CD4-positive, alpha-beta memory T cell (primary cell): ENCODE measurements at regions not wholly inside any gene's neighbourhood (a gene's known extent, or its start where the extent isn't known, plus 50 kb on each side); places are given as distances from the start of the nearest gene placed in this dataset.

ENCODE experiments used
- CTCF ChIA-PET: fragments of 350-600 bp; sonication (Branson Sonifier 250); formaldehyde crosslinking; loops from one replicate; lab custom pipeline; 2021; ENCODE audit warnings: inconsistent platforms; ENCODE audit not compliant: partially characterized antibody; lab: Charles Lee
- POLR2A ChIA-PET: fragments of 350-600 bp; sonication (Branson Sonifier 250); formaldehyde crosslinking; loops from one replicate; lab custom pipeline; 2021; ENCODE audit not compliant: partially characterized antibody; lab: Charles Lee
- DNase-seq, 5 donors: peaks; one replicate each; pipeline versions ENCODE4 v3.0.0 to v3.0.0-alpha.2; 2020 to 2022; ENCODE audit warnings: mixed read lengths in 1 of 5
- H3K27ac ChIP-seq: one replicate; pipeline ENCODE4 v1.7.0; 2013; ENCODE audit warnings: low read depth, low read length
- H3K27me3 ChIP-seq: 2 replicates; pipeline ENCODE4 v1.7.0; 2013; ENCODE audit warnings: mild to moderate bottlenecking, low read length, moderate library complexity; ENCODE audit not compliant: insufficient read depth
- H3K36me3 ChIP-seq: 2 replicates; pipeline ENCODE4 v1.7.0; 2013; ENCODE audit warnings: mild to moderate bottlenecking, low read length, moderate library complexity; ENCODE audit not compliant: insufficient read depth
- H3K4me1 ChIP-seq: 2 replicates; pipeline ENCODE4 v1.7.0; 2013; ENCODE audit warnings: mild to moderate bottlenecking, low read length, moderate library complexity; ENCODE audit not compliant: insufficient read depth
- H3K4me3 ChIP-seq, 2 donors: one replicate each; pipeline ENCODE4 v1.7.0; 2013; ENCODE audit warnings: low read length in 2 of 2, mild to moderate bottlenecking in 1 of 2
- H3K9me3 ChIP-seq, 2 donors: one replicate each; pipeline ENCODE4 v1.7.0; 2013; ENCODE audit warnings: low read length in 2 of 2, control low read depth in 1 of 2; ENCODE audit not compliant: control insufficient read depth in 1 of 2
- H3K27ac Mint-ChIP-seq, 7 donors: one replicate each; pipeline ENCODE4 v1.8.0; 2020 to 2021; ENCODE audit warnings: mixed read lengths in 7 of 7, mild to moderate bottlenecking in 6 of 7, inconsistent platforms in 3 of 7, moderate library complexity in 3 of 7
- H3K27me3 Mint-ChIP-seq, 2 donors: one replicate each; pipeline ENCODE4 v1.8.0; 2020 to 2021; ENCODE audit warnings: mixed read lengths in 2 of 2
- H3K36me3 Mint-ChIP-seq, 2 donors: one replicate each; pipeline ENCODE4 v1.8.0; 2020 to 2021; ENCODE audit warnings: mixed read lengths in 2 of 2, inconsistent platforms in 1 of 2, mild to moderate bottlenecking in 1 of 2
- H3K4me1 Mint-ChIP-seq, 4 donors: one replicate each; pipeline ENCODE4 v1.8.0; 2020 to 2021; ENCODE audit warnings: mixed read lengths in 4 of 4, mild to moderate bottlenecking in 1 of 4
- H3K4me3 Mint-ChIP-seq, 8 donors: one replicate each; pipeline ENCODE4 v1.8.0; 2020 to 2021; ENCODE audit warnings: mixed read lengths in 8 of 8, mild to moderate bottlenecking in 7 of 8, moderate library complexity in 6 of 8, inconsistent platforms in 3 of 8
- H3K9me3 Mint-ChIP-seq, 8 donors: one replicate each; pipeline ENCODE4 v1.8.0; 2020 to 2021; ENCODE audit warnings: mixed read lengths in 8 of 8, mild to moderate bottlenecking in 5 of 8, inconsistent platforms in 3 of 8, moderate library complexity in 1 of 8
- intact Hi-C: fragments of 100-400 bp; cut with micrococcal nuclease; formaldehyde crosslinking; loops from one replicate; pipeline ENCODE4 v1.15.1; 2023

- Histone ChIP-seq H3K27me3 (no peaks in the 10 kb centered on the region), H3K9me3 (no peaks in the 10 kb centered on the region), H3K27ac (no peak overlapping the region), H3K4me3 (no peak overlapping the region), H3K36me3 (no peaks in the 10 kb centered on the region), H3K4me1 (no peaks in the 10 kb centered on the region)
- Mint-ChIP-seq H3K27me3 (no peaks in the 10 kb centered on the region), H3K9me3 (peaks cover 0 to 4% (median under 1%) of the 10 kb centered on the region in 8 donors), H3K4me3 (no peak overlapping the region), H3K4me1 (no peaks in the 10 kb centered on the region), H3K36me3 (no peaks in the 10 kb centered on the region), H3K27ac (no peak overlapping the region)
- intact Hi-C loops, result no loop called here
- ChIA-PET CTCF (interaction anchor here (0.9 kb wide), 1 partner anchor 26 kb away, joined by 3 read pairs; no protein-coding TSS in a partner anchor), POLR2A (no interaction called here)
- DNase-seq, result no peak
Measured at GRCh38 chr10:105770524-105771212, 1129.6 kb downstream of the SORCS3 start.

DNA sequence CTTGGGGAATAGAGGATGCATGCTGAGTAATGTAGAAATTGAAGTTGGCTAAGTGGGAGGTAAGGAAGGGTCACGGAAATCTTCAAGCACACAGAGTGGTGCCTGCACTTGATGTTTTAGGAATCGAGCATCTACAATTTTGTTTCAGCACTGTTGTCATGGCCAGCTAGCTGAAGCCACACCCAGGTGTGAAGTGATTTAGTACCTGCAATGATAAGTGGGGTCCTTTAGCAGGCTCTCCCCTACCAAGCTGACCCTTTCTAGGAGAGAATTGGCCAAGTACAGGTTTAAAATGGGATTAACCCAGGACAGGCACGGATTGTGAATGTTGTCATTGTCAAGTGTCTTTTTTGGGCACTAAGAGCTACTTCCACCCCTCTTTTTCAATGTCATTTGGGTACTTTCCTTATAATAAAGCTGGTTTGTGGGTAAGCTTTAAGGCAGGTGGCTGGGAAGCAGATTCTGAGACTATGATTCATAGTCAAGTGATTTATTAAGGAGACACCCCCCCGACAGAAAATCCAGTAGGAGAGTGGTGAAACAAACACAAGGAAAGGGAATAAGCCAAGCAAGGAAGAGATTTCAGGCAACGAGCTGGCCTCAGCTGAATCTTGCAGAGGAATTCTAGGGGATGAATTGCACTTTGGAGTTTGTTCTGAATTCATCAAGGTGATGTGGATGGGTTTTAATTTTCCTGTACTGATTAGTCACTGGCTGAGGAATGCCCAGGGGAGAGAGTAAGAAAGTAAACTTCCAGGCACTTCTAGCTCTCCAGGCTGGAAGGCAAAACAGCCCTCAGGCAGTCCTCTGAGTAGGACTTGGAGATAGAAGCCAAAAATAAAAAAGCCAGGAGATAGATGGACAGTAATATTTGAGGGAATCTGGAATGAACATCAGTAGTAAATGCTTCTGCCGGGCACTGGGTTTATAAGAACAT, 1128.4 kb downstream of the SORCS3 start:
- H3K4me1 Mint-ChIP-seq, result no peaks in the 10 kb centered on the region
- H3K27ac Mint-ChIP-seq, result no peak overlapping the region
- ChIA-PET POLR2A (no interaction called here), CTCF (interaction anchor here (0.9 kb wide), 1 partner anchor 27 kb away, joined by 3 read pairs; no protein-coding TSS in a partner anchor)
- no peaks in the 10 kb centered on the region for H3K36me3 ChIP-seq
- no peaks in the 10 kb centered on the region for H3K9me3 ChIP-seq
- no peaks in the 10 kb centered on the region for H3K36me3 Mint-ChIP-seq
- peaks cover 0 to 4% (median 1%) of the 10 kb centered on the region in 8 donors for H3K9me3 Mint-ChIP-seq
- no peaks in the 10 kb centered on the region for H3K4me1 ChIP-seq
- no peaks in the 10 kb centered on the region for H3K27me3 Mint-ChIP-seq
- no peak overlapping the region for H3K4me3 ChIP-seq
- intact Hi-C loops, result no loop called here
- no peak for DNase-seq
- H3K27ac ChIP-seq, result no peak overlapping the region
- H3K27me3 ChIP-seq, result no peaks in the 10 kb centered on the region
- H3K4me3 Mint-ChIP-seq, result no peak overlapping the region

DNA sequence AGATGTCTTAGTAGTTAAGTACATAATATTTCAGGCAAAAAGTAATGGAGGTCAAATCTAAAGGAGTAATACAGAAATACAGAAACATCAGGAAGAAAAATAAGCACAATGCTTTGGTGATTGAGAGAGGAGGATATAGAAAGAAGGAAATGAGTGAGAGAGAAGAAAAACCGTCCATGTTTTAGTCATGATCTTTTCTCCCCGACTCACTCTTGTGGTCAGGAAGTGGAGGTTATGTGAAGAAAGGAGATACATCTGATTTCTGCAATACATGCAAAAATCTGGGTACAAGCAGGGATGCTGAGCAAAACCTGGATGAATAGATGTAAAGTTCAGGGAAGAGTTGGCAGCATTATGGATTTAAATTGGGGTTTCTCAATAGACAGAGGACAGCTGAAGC, 1122.5 kb downstream of the SORCS3 start:
- DNase-seq, result no peak
- Histone ChIP-seq H3K4me1 (no peaks in the 10 kb centered on the region), H3K9me3 (no peaks in the 10 kb centered on the region), H3K4me3 (no peak overlapping the region), H3K27ac (no peak overlapping the region), H3K27me3 (no peaks in the 10 kb centered on the region), H3K36me3 (no peaks in the 10 kb centered on the region)
- Mint-ChIP-seq H3K4me3 (no peak overlapping the region), H3K9me3 (peaks cover 0 to 7% (median 3%) of the 10 kb centered on the region in 8 donors), H3K4me1 (no peaks in the 10 kb centered on the region), H3K27ac (no peak overlapping the region), H3K27me3 (peaks cover 0 to 1% of the 10 kb centered on the region in 2 donors), H3K36me3 (no peaks in the 10 kb centered on the region)
- ChIA-PET POLR2A (no interaction called here), CTCF (no interaction called here)
- intact Hi-C loops, result no loop called here

DNA sequence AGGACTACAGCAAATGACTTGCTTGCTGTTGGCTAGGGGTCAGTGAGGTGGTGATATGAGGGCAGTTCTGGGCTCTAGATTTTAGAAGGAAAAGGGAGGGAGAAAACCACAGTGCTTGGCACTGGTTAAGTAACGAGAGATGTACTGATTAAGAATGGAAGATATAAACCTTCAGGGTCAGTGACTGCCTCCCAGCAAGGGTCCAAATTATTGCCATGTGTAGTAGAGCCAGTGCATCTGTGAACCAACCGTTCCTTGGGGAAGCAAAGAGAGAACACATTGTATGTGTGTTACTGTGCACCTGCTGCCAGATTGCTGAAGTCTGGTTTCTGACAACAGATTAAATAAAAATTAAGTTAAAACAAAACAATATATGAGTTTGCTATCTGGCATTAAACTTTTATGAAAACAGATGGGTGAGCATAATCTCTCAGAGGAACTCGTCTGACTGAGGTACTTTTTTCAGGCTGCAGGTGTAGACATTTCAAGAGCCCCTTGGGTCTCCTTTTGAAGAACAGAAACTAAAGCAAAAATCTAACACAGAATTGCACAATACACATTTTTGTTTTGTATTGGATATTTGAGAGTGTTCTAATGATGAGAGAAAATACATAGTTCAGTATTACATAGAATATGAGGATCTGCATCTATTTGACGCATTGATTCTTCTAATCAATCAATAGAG, 1120.6 kb downstream of the SORCS3 start:
- H3K9me3 Mint-ChIP-seq, result peaks cover 0 to 7% (median 3%) of the 10 kb centered on the region in 8 donors
- POLR2A ChIA-PET, result no interaction called here

DNA sequence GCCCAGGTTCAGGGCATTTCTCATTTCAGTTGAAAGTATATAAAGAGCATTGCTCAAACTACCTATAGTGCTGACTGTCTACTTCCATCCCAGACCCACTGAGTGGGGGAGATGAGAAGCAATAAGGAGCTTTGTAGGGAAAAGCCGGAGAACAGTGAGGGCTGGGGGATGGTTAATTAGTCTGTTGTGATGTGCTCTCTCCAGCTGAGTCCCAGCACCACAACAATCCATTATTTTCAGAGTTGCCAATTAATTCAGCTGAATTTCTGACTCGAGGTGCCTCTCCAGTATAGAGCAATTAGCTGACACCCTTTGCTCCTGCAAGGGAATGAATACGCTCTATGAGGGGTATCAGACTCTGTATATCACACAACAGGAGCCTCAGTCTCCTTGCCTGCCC, 1118.6 kb downstream of the SORCS3 start:
- H3K9me3 ChIP-seq, result no peaks in the 10 kb centered on the region
- no peak overlapping the region for H3K27ac ChIP-seq
- H3K4me3 ChIP-seq, result no peak overlapping the region
- no peaks in the 10 kb centered on the region for H3K27me3 ChIP-seq
- Mint-ChIP-seq H3K27ac (no peak overlapping the region), H3K27me3 (peaks cover 0 to 1% of the 10 kb centered on the region in 2 donors), H3K36me3 (no peaks in the 10 kb centered on the region), H3K4me3 (no peak overlapping the region), H3K9me3 (peaks cover 0 to 6% (median 3%) of the 10 kb centered on the region in 8 donors), H3K4me1 (no peaks in the 10 kb centered on the region)
- ChIA-PET CTCF (no interaction called here), POLR2A (no interaction called here)
- H3K4me1 ChIP-seq, result no peaks in the 10 kb centered on the region
- no peak for DNase-seq
- no peaks in the 10 kb centered on the region for H3K36me3 ChIP-seq
- intact Hi-C loops, result no loop called here

More for the DNA sequence above, 1120.6 kb downstream of the SORCS3 start:
- no peaks in the 10 kb centered on the region for H3K36me3 ChIP-seq
- CTCF ChIA-PET, result no interaction called here
- H3K27me3 ChIP-seq, result no peaks in the 10 kb centered on the region
- no peaks in the 10 kb centered on the region for H3K36me3 Mint-ChIP-seq
- peaks cover 0 to 1% of the 10 kb centered on the region in 2 donors for H3K27me3 Mint-ChIP-seq
- H3K9me3 ChIP-seq, result no peaks in the 10 kb centered on the region
- H3K27ac Mint-ChIP-seq, result no peak overlapping the region
- H3K27ac ChIP-seq, result no peak overlapping the region
- H3K4me3 Mint-ChIP-seq, result no peak overlapping the region
- no peak overlapping the region for H3K4me3 ChIP-seq
- no peaks in the 10 kb centered on the region for H3K4me1 ChIP-seq
- H3K4me1 Mint-ChIP-seq, result no peaks in the 10 kb centered on the region
- no peak for DNase-seq
- intact Hi-C loops, result no loop called here

DNA sequence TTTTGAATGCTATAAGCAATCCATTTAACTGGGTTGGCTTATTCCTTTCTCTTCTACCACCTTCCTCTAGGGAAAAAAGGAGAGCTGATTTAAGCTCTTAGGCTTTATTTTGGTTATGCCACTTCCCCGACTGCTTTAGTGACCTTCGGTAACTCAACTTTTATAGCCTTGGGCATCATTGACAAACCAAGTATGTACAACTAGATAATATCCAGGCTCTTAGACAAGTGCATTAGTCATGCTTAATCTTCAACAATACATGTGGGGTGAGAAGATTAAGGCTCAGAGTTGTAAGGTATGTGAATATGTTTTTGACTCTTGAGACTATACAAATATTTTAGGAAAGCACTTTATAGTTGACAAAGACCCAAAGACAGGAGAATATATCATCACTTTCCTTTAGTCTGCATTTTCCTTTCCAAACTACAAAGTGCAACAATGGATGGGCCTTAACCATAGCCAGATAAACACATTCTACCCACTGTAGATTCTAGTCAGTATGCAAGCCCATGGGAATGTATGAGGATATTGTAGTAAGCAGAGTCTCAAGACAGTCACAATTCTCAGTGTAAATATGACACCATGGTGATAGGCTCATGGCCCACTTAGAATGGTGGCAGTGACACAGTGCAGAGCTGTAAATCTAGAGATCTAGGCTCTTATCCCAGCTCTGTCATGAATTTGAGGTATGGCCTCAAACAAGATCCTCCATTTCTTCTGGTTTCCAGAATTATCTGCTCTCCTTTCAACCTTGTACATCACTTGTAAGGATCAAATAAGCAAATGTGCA, 1117.3 kb downstream of the SORCS3 start:
- no peaks in the 10 kb centered on the region for H3K9me3 ChIP-seq
- Mint-ChIP-seq H3K27me3 (peaks cover 0 to under 1% of the 10 kb centered on the region in 2 donors), H3K36me3 (no peaks in the 10 kb centered on the region), H3K4me3 (no peak overlapping the region), H3K9me3 (peaks cover 0 to 6% (median under 1%) of the 10 kb centered on the region in 8 donors), H3K4me1 (no peaks in the 10 kb centered on the region), H3K27ac (no peak overlapping the region)
- no peaks in the 10 kb centered on the region for H3K4me1 ChIP-seq
- H3K4me3 ChIP-seq, result no peak overlapping the region
- POLR2A ChIA-PET, result no interaction called here
- intact Hi-C loops, result no loop called here
- no peak overlapping the region for H3K27ac ChIP-seq
- H3K27me3 ChIP-seq, result no peaks in the 10 kb centered on the region
- CTCF ChIA-PET, result no interaction called here
- H3K36me3 ChIP-seq, result no peaks in the 10 kb centered on the region
- DNase-seq, result no peak
